ENCODE measurements at regions not wholly inside any gene's neighbourhood (a gene's known extent, or its start where the extent isn't known, plus 50 kb on each side); places are given as distances from the start of the nearest gene placed in this dataset.
A peak's percentile ranks its signal among the peaks of the same experiment; 100 is the strongest.

DNA sequence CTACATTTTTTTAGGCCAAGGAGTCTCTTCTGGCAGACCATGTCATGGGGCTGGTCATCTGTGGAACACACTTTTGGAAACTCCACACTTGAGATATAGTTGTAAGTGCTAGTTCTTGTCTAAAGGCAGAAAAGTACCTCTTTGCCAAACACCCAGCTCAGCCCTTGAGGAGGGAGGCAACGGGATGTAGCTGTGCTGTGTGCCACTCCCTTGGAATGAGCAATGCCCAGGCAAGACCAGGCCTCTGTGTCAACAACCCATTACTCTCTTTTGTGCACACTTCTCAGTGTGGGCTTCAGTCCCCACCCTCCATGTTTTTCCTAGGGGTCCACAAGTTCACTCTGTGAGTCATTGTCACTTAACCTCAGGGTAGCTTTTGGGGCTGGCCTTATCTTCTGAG lies 528.3 kb upstream of the CFAP20DC start:
- no peak for DNase-seq

DNA sequence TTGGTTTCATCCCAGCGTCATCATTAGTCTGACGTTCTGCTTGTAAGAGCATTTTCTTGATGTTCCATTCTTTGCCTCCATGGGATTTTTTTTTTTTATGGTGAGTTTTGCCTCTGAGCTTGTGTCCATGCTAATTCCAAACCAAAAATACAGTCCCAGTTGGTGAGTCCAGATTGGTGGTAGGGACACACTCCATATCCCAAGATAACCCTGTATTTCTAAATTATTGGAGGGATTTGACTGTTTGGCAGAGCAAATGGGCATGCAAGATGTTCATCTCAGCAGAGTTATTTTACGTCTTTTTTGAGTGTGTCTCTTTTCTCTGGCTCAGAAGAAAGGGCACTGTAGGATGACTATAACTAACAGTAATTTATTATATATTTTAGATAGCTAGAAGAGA lies 526.8 kb upstream of the CFAP20DC start:
- DNase-seq: no peak

DNA sequence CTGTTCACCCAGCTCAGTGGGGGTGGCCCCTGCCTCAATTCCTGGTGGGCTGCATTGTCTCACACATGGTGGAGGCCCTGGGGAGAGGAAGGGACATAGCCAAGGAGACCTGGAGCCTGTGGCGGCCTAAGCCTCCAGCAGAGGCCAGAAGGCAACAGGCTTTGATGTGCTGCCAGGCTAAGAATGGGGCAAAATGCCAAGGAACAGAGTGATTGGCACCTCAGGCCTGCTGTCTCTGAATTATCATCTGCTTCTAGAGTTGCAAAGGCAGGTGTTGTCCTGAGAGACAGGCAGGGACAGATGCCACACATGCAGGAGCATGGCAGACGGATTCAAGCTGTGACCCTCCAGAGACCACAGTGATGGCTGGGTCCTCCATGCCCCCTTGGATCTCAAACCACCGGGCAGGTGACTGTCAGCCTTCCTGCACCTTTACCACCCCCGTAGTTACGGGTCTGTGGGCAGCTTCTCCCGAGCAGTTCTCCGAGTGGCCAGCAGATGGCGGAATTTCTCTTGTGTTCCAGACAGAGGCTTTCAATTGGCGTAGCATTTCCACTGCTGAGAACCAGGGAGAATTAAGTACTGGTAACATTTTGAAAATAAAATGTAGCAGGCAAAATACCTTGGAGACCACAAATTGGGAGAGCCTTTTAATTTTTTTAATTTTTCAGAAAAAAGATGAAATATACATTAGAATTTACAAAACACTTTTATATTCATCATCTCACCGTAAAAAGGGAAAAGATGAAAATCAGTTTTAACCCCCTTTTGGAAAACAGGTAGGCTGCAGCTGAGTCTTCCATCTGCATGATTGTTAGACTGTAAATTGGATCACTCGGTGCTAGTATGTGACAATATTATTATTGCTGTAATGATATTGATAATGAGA lies 525.5 kb upstream of the CFAP20DC start:
- DNase-seq: peak; percentile 79

DNA sequence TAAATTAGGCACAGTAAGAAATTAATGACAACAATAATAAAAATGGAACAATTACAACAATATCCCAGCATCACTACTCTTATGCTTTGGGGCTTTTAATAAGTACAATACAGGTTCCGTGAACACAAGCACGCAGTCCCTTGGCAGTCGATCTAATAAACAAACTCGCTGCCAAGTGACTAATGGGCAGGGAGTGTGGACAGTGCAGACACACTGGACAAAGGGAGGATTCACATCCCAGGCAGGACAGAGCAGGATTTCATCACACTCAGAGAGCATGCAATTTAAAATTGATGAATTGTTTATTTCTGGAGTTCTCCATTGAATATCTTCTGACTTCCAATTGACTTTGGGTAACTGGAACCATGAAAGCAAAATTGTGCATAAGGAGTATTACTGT lies 524.1 kb upstream of the CFAP20DC start:
- DNase-seq: no peak

DNA sequence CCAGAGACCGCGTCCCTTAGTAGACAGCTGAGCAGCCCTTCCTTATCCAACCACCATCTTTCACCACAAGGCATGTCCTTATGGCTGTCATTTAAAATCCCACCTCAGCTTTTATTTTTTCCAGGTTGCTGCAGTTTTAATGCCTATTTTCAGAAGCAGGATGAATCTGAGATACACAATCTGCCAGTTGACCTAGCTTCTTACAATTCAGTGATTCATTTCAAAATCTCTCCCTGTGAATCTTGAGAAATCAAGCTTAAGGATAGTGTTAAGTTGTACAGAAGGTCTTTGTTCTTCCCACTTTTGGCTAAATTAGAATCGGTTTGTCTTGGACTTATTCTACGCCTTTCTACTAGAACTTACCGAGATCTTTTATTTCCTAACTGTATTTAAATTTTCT lies 522.3 kb upstream of the CFAP20DC start:
- no peak for DNase-seq

DNA sequence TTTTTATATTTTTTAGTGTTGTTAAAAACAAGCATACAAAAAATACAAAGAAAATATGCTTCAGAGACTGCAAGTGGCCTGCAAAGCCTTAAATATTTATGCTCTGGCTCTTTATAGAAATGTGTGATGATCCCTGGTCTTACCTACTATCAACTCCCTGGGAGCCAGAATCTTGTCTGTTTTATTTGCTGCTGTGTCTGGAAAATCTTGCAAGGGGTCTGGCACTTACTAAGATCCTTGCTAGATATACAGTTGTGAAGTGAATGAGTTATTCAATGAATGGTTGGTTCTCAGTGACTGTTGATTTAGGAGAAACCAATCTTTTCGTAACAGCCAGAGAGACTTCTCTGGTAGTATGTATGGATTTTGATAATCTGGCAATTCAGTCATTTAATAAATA lies 521.0 kb upstream of the CFAP20DC start:
- no peak for DNase-seq

DNA sequence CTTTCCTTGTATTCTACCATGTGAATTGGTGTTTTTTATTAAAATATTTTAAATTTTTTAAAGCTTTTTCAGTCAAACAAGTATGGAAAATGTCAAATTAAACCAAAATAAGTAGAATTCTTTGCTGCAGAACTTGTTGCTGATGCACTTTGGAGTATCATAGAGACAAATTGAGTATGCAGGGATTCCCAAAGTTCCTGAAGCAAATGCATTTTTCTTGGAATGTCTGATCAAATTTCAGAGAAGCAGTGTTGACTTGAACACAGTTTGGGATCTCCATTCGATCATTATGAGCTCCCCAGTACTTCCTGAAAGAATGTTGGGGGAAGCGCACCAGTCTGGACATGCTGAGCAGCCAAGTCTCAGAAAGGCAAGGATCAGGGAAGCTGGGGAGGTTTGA lies 517.8 kb upstream of the CFAP20DC start:
- DNase-seq: no peak

DNA sequence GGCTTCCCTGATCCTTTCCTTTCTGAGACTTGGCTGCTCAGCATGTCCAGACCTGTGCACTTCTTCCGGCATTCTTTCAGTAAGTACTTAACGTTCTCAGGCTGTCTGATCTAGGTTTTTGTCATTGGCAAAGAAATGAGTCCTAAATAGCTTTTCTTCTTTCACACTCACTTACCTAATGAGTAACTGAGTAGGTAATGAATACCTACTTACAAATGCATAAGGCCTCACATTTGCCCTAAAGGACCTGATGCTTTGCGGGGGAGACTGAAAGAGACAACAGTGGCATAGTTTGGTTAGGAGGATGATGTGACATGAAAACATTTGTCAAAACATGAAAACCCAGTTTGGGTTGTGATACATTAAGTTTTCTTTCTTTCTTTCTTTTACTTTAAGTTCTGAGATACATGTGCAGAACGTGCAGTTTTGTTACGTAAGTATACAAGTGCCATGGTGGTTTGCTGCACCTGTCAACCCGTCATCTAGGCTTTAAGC lies 516.7 kb upstream of the CFAP20DC start:
- DNase-seq: no peak

DNA sequence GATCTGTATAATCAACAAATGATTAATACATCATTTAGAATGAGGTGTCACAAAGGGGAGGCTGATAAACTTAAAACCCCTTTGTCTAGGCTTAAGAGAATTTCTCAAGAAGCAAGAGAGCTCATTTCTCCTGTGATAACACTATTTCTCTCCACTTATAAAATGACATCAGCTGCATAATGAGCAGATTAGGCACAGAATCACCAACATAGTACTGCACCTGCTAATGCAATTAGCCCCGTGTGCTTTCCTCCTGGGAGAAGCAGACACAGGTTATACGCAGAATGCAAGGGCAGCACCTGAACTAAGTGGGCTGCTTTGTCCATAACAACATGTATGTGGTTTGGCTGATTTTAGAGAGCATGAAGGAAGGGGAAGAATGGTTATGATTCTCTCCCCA lies 515.3 kb upstream of the CFAP20DC start:
- DNase-seq: no peak

DNA sequence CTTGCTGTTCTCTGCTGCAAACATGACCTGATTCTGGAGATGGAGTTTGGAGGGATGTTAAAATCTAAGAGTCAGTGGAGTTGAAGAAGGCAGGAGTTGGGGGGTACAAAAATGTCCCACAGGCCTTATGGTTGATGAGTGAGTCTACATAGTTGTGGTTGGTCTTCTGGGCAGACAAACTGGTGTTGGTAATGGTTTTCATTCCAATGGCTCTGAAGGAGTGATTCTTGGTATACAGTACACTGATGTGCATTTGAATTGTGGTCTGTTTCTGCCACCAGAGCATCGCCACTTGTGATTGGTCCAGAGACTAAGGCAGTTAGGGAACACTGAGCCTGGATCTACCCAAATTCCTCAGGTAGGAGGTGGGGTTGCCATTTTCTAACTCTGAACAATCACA lies 514.1 kb upstream of the CFAP20DC start:
- no peak for DNase-seq

DNA sequence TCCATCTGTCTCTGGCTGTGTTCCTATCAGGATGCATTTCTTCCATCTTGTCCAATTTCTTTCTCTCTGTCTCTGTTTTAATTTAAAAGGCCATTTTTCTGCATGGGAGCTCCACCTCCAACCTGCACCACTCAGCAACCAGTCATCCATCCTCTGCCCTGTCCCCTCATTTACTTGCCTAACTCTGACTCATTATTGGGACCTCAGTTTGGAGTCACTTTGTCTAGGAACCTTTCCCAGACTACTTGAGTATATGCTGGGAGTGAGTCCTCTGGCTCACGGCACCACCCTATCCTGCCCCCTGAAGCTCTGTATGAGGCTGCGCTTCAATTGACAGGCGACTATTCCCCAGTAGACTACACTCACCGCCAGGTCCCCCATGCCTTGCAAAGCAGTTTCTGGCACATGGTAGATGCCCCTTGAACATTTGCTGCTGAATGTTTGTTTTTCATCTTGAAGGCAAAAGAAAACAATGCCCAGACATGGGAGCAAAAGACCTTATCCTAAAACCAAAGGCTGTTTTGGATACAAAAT lies 513.3 kb upstream of the CFAP20DC start:
- no peak for DNase-seq

DNA sequence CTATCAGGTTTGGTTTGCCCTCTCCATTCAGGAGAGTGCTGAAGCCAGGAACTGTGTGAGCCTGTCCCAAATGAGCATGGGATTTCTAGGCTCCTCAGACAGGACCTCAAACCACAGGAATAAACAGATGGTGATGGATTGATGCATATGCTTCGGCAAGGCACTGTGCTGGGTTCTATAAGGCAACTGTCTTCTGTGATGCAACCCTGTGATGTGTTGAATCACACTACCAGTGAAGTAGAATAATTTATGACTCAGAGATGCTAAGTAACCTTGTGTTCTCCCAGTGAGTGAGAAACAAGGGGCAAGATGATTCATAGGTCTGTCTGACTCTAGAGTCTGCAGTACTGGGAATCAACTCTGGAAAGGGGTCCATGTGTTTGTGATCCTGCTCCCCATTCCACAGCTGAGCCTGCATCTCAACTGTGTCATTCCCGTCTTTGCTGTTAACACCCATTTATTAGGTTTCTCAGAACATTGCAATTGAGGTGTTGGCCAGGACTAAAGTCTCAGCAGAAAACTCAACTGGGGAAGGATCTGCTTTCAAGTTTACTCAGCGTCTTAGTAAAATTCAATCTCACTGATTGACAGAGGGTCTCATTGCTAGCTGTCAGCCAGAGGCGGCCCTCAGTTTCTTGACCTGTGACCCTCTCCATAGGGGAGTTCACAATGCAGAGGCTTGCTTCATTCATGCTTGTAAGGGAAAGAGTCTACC lies 510.1 kb upstream of the CFAP20DC start:
- no peak for DNase-seq

DNA sequence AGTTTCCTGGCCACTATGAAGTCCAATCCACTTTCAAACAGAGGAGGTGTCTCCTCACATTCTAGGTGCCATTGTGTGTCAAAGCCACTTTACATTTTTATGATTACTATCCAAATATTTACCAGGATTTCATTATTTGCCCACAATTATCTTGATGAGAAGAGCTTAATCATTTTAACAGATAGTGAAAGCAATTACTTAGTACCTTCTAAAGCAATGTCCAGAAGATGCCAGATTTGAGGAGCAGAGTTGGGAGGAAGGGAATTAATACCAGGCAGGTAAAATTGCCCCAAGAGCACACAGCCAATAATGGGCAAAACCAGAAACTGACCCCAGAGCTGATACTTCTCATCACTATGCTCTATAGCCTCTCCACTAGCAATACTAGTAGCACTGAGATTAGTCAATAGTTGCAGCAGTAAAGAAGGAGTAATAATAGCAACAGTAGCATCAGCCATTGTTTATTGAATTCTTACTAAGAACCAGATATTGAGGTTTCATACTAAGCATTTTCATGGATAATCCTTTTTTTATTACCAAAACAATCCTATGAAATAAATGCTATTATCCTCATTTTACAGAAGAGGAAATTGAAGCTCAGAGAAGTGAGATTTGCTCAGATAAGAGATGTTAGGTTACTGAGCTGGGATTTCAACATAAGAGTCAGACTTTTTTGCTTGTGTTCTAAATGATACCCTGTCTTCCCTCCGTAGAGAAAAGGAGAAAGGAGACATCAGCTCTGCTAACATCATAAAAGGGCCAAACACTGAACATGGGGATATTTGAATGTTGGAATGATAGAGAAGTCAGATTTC lies 509.3 kb upstream of the CFAP20DC start:
- no peak for DNase-seq

DNA sequence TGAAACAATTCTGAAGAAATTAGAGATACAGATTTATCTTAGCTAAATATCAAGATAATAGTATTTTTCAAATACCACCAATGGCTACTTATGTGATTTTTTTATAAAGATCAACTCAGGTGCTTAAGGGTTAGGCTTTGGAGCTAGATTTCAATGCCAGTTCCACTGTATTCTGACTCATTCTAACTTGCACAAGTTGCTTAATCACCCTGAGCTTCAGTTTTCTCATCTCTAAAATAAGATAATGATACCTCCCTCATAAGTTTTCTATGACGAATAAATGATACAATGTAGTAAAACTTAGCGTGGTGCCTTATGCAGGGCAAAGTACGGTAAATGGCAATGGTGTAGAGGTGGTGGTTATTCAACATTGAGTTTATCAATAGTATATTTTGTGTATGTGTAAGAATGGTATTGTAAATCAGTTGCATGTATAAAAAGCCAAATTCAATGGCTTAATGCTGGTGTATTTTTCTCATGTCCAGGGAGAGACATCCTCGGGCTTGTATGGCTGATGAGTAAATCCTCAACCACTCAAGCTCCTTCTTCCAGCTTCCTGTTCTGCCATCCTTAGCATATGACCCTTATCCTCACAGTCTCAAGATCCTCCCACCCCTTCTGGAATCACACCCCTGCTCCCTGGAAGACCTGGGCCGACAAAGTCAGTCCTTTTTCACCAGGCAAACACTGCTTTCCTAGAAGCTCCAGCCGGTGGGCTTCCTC lies 505.9 kb upstream of the CFAP20DC start:
- DNase-seq: no peak

DNA sequence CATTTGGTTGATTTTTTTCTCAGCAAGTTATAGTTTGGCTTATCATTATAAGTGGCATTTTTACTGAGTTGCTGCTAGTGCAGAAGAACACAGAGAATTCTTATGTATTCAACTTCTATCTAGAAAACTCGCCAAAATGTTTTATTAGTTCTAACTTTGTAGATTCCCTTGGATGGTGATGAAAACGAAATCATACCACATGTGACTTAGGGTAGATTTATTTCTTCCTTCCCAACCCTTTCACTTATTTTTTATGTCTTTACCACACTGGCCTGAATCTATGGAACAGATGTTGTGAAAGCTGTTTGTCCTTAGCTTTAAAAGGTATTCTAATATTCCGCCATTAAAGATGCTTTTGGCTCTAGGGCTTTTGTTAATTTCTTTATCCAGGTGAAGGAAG lies 503.3 kb upstream of the CFAP20DC start:
- no peak for DNase-seq

DNA sequence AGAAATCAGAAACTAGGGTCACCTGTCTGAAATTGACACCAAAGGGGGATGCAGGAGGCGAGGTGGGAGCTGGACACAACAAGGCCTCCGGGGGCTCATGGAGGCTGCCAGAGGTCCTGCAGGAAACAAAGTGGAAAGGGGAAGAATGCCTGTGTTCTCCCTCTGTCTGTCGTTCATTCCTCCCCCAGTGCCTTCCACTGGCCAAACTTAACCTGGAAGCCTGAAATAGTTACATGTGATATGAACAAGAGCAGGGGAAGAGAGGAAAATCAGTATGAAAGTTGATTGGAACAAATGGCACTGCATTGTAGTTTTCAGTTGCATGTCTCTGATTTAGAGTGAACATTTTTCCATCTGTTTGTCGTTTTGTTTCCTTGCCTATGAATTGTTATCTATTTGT lies 502.0 kb upstream of the CFAP20DC start:
- no peak for DNase-seq

DNA sequence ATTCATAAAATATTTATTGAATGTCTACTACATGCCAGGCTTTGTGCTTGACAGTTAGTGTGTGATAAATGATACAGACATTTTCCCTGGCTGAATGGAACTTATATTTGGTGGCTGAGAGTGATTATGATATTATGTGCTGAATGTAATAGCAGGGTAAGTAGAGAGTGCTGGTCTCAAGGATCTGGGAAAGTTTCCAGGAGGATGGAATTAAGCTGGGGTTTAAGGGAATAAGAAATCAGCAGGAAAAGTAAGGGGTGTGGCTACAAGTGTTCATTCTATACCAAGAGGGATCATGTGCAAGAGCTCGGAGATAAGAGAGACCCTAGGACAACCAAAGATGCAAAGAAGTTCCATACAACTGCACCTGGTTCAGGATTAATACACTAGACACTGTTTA lies 500.1 kb upstream of the CFAP20DC start:
- no peak for DNase-seq

DNA sequence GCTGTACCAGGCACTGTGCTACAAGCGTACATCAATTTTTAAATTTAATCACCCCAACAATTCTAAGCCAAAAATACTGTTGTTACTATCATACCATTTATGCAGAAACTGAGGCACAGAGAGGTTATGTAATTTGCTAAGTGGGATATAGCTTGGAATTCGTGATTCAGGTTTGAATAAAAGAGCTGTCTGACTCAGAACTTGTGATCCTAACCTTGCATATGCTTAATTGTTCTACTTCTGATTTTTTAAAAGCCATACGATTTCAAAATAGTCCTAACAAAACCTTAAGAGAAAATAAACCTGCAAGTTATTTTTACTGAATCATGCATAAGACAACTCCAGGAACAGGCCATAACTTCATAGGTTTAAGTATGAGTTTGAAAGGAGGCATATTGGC lies 498.0 kb upstream of the CFAP20DC start:
- DNase-seq: no peak

DNA sequence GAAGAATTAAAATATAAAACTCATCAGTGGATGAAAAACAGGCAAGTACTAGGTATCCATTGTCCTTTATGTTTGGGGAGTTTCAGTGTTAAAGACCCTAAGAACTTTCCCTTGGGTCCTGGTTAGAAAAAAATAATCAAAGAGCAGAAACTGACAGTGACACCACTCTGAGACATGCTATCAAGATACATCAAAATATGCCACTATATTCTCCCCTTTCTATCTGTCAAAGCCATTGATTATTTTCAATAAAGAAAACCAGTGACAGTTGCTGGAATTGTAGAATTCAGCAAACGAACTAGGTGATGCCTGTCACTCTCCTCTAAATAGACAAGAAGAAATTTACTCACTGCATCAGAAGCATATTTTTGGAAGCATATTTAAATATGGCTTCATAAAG lies 496.7 kb upstream of the CFAP20DC start:
- DNase-seq: no peak

DNA sequence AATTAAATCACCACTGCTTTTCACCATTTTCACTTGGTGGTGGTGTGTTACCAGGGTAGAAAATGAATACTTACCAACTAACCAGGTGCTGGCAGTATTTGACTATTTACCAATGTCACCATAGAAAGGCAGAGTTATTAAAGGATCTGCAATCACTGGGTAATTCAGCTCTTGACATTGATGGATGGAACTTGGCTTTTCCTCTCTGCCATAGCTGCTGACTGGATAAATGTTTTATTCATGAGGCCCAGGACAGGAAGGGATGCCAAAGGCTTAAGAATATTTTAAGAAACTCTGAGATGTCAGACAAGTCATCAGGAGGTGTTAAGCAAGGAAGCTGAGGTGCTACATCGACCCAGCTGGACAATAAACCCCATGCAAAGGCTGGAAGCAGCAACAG lies 495.5 kb upstream of the CFAP20DC start:
- no peak for DNase-seq

DNA sequence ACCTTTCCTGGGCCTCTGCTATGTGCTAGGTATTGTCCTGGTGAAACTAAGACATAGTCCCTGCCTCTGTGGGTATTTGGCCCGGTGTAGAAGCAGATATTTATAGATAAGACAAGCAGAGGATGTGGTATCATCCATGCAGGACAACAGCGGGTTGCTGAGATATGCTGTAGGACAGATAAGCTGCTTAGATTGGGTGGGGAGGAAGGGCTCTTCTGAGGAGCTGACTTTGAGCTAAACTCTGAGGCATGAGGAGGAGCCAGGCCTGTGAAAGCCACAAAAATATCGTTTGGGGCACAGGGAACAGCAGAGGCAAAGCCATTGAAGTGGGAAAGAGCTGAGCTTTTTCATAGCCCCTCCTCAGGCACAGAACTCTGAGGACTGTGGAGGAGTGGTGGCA lies 492.5 kb upstream of the CFAP20DC start:
- DNase-seq: no peak

DNA sequence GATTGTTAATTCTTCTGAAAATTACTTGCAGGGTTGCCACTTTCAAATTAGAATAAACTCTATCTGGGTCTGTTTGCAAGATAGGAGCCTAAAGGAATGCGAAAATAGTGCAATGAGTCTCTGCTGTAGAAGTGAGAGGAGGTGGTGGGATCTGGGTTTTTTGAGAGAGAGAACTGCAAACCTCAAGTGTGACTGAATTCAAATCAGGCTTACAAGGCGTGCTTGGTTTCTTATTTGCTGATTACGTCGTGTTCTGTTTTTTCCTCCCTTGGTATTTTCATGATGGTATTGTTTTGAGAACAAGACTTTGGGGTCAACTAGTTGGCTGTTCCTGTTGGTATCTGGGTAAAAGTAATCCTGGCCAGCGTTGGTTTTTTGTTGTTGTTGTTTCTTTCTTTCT lies 490.9 kb upstream of the CFAP20DC start:
- no peak for DNase-seq

DNA sequence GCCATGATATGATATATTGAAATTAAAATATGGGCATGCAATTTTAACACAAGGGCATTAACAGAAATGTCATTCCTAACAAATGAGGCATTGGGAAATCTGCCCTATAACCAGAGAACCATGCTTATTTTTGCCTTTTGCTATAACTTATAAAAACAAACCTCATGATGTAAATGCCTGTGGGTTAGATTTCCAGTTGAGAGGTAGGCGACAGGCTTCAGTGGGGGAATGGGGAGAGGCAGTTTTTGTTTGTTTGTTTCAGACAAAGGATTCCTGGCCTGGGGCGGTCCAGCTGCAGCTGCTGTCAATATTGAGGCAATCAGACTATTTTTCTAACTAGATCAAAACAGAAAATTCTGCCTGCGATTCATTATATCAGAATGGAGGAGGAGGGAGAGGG lies 490.4 kb upstream of the CFAP20DC start:
- no peak for DNase-seq

Data from NCI-H510A treated with DMSO at 0.1 percent for 48 hours (cell line).